ENCODE measurements at regions not wholly inside any gene's neighbourhood (a gene's known extent, or its start where the extent isn't known, plus 50 kb on each side); places are given as distances from the start of the nearest gene placed in this dataset.

GRCh38 chr9:89750117-89750791 lies 145.4 kb downstream of the GADD45G start:
- no peak for TF ChIP-seq EZH2phosphoT487 (IDR thresholded peaks at IDR 0.05; ENCODE audit: low read depth, severe bottlenecking, unreplicated experiment)
- no peaks in the 10 kb centered on the region for H4K20me1 ChIP-seq (ENCODE audit: insufficient read depth, poor library complexity, severe bottlenecking)
- peak overlapping the region; percentile 23 for H3K27ac ChIP-seq
- 59% methylated on average over 10 of the region's 10 CpGs for WGBS (ENCODE audit: low lambda C conversion rate, missing lambda C conversion rate)
- H3K9me2 ChIP-seq (replicated peaks; ENCODE audit: insufficient read depth) = no peaks in the 10 kb centered on the region
- H2AFZ ChIP-seq = no peak overlapping the region
- H3K4me3 ChIP-seq = no peak overlapping the region
- H3K4me2 ChIP-seq = no peak overlapping the region
- no peaks in the 10 kb centered on the region for H3K36me3 ChIP-seq (replicated peaks; ENCODE audit: insufficient read depth, low read depth)
- peaks cover 46% of the 10 kb centered on the region for H3K4me1 ChIP-seq (ENCODE audit: insufficient read depth)
- DNase-seq (ENCODE audit: low spot score) = no peak
- H3K27me3 ChIP-seq = no peaks in the 10 kb centered on the region
- H3K9me3 ChIP-seq (ENCODE audit: low read depth) = no peaks in the 10 kb centered on the region
- no peaks in the 10 kb centered on the region for H3K79me2 ChIP-seq

- Histone ChIP-seq H4K20me1 (ENCODE audit: insufficient read depth, poor library complexity, severe bottlenecking) (no peaks in the 10 kb centered on the region), H3K27me3 (no peaks in the 10 kb centered on the region), H3K4me1 (ENCODE audit: insufficient read depth) (peaks cover 42% of the 10 kb centered on the region), H3K79me2 (no peaks in the 10 kb centered on the region), H3K9me2 (replicated peaks; ENCODE audit: insufficient read depth) (no peaks in the 10 kb centered on the region), H3K27ac (peak overlapping the region; percentile 28), H3K4me3 (no peak overlapping the region), H3K36me3 (replicated peaks; ENCODE audit: insufficient read depth, low read depth) (no peaks in the 10 kb centered on the region), H3K9me3 (ENCODE audit: low read depth) (no peaks in the 10 kb centered on the region), H3K4me2 (peak overlapping the region; percentile 17), H2AFZ (no peak overlapping the region)
- TF ChIP-seq CTCF (IDR thresholded peaks at IDR 0.05; ENCODE audit: poor library complexity) (no peak), EZH2 (IDR thresholded peaks at IDR 0.05; ENCODE audit: borderline replicate concordance) (no peak), EZH2phosphoT487 (IDR thresholded peaks at IDR 0.05; ENCODE audit: low read depth, severe bottlenecking, unreplicated experiment) (no peak)
- DNase-seq (ENCODE audit: low spot score) = no peak
- WGBS (ENCODE audit: low lambda C conversion rate, missing lambda C conversion rate) = 69% methylated on average over 6 of the region's 6 CpGs
Measured at GRCh38 chr9:89751079-89751825, 146.4 kb downstream of the GADD45G start.

- H3K4me2 ChIP-seq = no peak overlapping the region
- TF ChIP-seq CTCF (IDR thresholded peaks at IDR 0.05; ENCODE audit: poor library complexity) (no peak), EZH2 (IDR thresholded peaks at IDR 0.05; ENCODE audit: borderline replicate concordance) (no peak), EZH2phosphoT487 (IDR thresholded peaks at IDR 0.05; ENCODE audit: low read depth, severe bottlenecking, unreplicated experiment) (no peak)
- H2AFZ ChIP-seq = no peak overlapping the region
- H3K27ac ChIP-seq = no peak overlapping the region
- no peaks in the 10 kb centered on the region for H3K79me2 ChIP-seq
- peaks cover 40% of the 10 kb centered on the region for H3K4me1 ChIP-seq (ENCODE audit: insufficient read depth)
- no peaks in the 10 kb centered on the region for H3K36me3 ChIP-seq (replicated peaks; ENCODE audit: insufficient read depth, low read depth)
- no peaks in the 10 kb centered on the region for H3K9me2 ChIP-seq (replicated peaks; ENCODE audit: insufficient read depth)
- no peaks in the 10 kb centered on the region for H3K9me3 ChIP-seq (ENCODE audit: low read depth)
- DNase-seq (ENCODE audit: low spot score) = no peak
- H4K20me1 ChIP-seq (ENCODE audit: insufficient read depth, poor library complexity, severe bottlenecking) = no peaks in the 10 kb centered on the region
- no peak overlapping the region for H3K4me3 ChIP-seq
- H3K27me3 ChIP-seq = no peaks in the 10 kb centered on the region
- 70% methylated on average over 4 of the region's 4 CpGs for WGBS (ENCODE audit: low lambda C conversion rate, missing lambda C conversion rate)
Measured at GRCh38 chr9:89752154-89752553, 147.3 kb downstream of the GADD45G start.

- 85% methylated on average over 6 of the region's 6 CpGs for WGBS (ENCODE audit: low lambda C conversion rate, missing lambda C conversion rate)
- no peaks in the 10 kb centered on the region for H3K9me3 ChIP-seq (ENCODE audit: low read depth)
Measured at GRCh38 chr9:89753472-89754055, 148.8 kb downstream of the GADD45G start.

More at GRCh38 chr9:89753472-89754055, 148.8 kb downstream of the GADD45G start:
- H3K9me2 ChIP-seq (replicated peaks; ENCODE audit: insufficient read depth) = no peaks in the 10 kb centered on the region
- H2AFZ ChIP-seq = no peak overlapping the region
- no peak overlapping the region for H3K27ac ChIP-seq
- DNase-seq (ENCODE audit: low spot score) = no peak
- H3K4me1 ChIP-seq (ENCODE audit: insufficient read depth) = peaks cover 30% of the 10 kb centered on the region
- H3K27me3 ChIP-seq = no peaks in the 10 kb centered on the region
- H3K4me2 ChIP-seq = no peak overlapping the region
- no peak overlapping the region for H3K4me3 ChIP-seq
- H3K79me2 ChIP-seq = no peaks in the 10 kb centered on the region
- no peaks in the 10 kb centered on the region for H3K36me3 ChIP-seq (replicated peaks; ENCODE audit: insufficient read depth, low read depth)
- no peaks in the 10 kb centered on the region for H4K20me1 ChIP-seq (ENCODE audit: insufficient read depth, poor library complexity, severe bottlenecking)
- TF ChIP-seq EZH2 (IDR thresholded peaks at IDR 0.05; ENCODE audit: borderline replicate concordance) (no peak), CTCF (IDR thresholded peaks at IDR 0.05; ENCODE audit: poor library complexity) (no peak), EZH2phosphoT487 (IDR thresholded peaks at IDR 0.05; ENCODE audit: low read depth, severe bottlenecking, unreplicated experiment) (no peak)

All from hepatocyte (in vitro differentiated cells).